ENCODE measurements at regions not wholly inside any gene's neighbourhood (a gene's known extent, or its start where the extent isn't known, plus 50 kb on each side); places are given as distances from the start of the nearest gene placed in this dataset.
A peak's percentile ranks its signal among the peaks of the same experiment; 100 is the strongest.

- Histone ChIP-seq H3K9me3 (ENCODE audit: control insufficient read depth, low read length) (no peaks in the 10 kb centered on the region), H3K27ac (ENCODE audit: low read depth, low read length) (no peak overlapping the region), H3K4me1 (ENCODE audit: control insufficient read depth, insufficient read depth, low read length) (no peaks in the 10 kb centered on the region), H3K4me3 (ENCODE audit: low read length) (no peak overlapping the region), H3K27me3 (ENCODE audit: control insufficient read depth, insufficient read depth, low read length, poor library complexity, severe bottlenecking) (no peaks in the 10 kb centered on the region), H3K9ac (ENCODE audit: extremely low read depth, low read length, poor library complexity, severe bottlenecking) (no peak overlapping the region), H3K36me3 (ENCODE audit: control insufficient read depth, insufficient read depth, low read length) (no peaks in the 10 kb centered on the region)
- Mint-ChIP-seq H3K27me3 (ENCODE audit: insufficient read depth) (no peaks in the 10 kb centered on the region), H3K9me3 (peaks cover 5% of the 10 kb centered on the region), H3K36me3 (ENCODE audit: low read depth) (no peaks in the 10 kb centered on the region), H3K4me3 (no peak overlapping the region), H3K4me1 (peaks cover 9% of the 10 kb centered on the region), H3K27ac (no peak overlapping the region)
- DNase-seq: no peak
- 93% methylated on average over 2 of the region's 2 CpGs; no CpG with 5 or more reads in 1 of the 2 experiments for WGBS, 2 experiments (ENCODE audit: insufficient coverage in 1 of 2, insufficient read length in 1 of 2)
- TF ChIP-seq CTCF (conservative IDR thresholded peaks at IDR 0.05): no peak
Measured at GRCh38 chr3:68467465-68467864, 464.9 kb downstream of the TAFA4 start.

DNA sequence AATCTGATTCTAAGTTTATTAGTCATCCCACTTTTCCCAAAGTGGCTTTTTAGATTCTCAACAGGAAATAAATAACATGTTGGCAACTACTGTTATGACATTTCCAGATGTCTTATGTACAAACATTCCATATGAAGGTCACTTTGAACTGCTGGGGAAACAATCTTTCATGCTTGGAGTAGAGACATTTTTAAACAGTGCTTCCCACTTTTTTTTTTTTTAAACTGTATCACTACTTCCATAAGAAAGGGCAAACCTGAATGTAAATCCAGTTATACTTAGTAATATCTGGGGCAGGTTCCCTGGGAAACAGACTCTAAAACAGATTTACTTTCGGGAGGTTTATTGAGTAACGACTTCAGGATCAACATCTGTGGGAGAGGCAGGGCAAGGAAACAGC lies 473.8 kb downstream of the TAFA4 start:
- Mint-ChIP-seq H3K9me3 (peaks cover 3% of the 10 kb centered on the region), H3K4me1 (peaks cover 3% of the 10 kb centered on the region), H3K36me3 (ENCODE audit: low read depth) (no peaks in the 10 kb centered on the region), H3K27me3 (ENCODE audit: insufficient read depth) (peaks cover 10% of the 10 kb centered on the region), H3K4me3 (no peak overlapping the region), H3K27ac (no peak overlapping the region)
- Histone ChIP-seq H3K36me3 (ENCODE audit: control insufficient read depth, insufficient read depth, low read length) (no peaks in the 10 kb centered on the region), H3K4me3 (ENCODE audit: low read length) (no peak overlapping the region), H3K27me3 (ENCODE audit: control insufficient read depth, insufficient read depth, low read length, poor library complexity, severe bottlenecking) (peaks cover 34% of the 10 kb centered on the region), H3K4me1 (ENCODE audit: control insufficient read depth, insufficient read depth, low read length) (no peaks in the 10 kb centered on the region), H3K9me3 (ENCODE audit: control insufficient read depth, low read length) (no peaks in the 10 kb centered on the region), H3K27ac (ENCODE audit: low read depth, low read length) (no peak overlapping the region), H3K9ac (ENCODE audit: extremely low read depth, low read length, poor library complexity, severe bottlenecking) (no peak overlapping the region)
- DNase-seq: no peak
- 87 to 95% methylated on average over 2 of the region's 2 CpGs for WGBS, 2 experiments (ENCODE audit: insufficient coverage in 1 of 2, insufficient read length in 1 of 2)
- TF ChIP-seq CTCF (conservative IDR thresholded peaks at IDR 0.05): no peak

DNA sequence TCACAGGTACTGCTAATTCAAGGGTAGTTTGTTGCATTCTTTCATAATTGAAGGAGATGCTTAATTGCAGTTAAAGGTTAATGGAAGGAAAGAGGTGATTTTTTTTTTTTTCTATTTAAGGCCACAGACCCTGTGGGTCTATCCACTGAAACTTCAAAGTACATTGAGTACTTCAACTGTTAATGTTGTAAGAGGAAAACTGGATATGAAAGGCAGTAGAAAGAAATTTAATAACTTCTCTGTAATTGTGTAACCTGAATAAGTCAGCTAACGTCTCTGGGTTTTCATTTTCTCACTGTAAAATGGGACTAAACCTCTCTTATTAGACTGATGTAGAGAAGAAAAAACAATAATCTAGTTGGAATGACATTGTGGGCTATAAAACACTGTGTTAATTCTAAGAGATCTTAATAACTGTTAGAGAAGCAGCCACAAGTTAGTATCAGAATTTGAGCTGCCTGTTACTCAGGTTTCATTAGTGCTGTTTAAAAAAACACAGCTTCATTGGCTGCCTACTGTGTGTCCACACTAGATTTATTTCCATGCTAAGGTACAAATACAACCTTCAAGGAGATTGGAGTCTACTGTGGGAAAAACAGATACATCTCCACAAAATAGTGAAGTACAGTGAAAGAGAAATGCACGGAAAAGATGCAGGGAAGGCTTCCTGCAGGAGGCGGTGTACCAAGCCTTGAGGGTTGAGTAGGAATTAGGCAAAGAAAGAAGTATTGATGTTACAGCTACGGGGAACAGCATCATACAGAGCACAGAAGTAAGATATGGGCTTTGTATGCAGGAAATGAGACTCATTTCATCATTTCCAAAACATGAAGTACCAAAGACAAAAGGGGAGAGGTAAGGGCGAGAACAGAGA lies 483.6 kb downstream of the TAFA4 start:
- H3K27ac Mint-ChIP-seq: no peak overlapping the region
- no peaks in the 10 kb centered on the region for H3K9me3 ChIP-seq (ENCODE audit: control insufficient read depth, low read length)
- no peaks in the 10 kb centered on the region for H3K27me3 Mint-ChIP-seq (ENCODE audit: insufficient read depth)
- H3K9ac ChIP-seq (ENCODE audit: extremely low read depth, low read length, poor library complexity, severe bottlenecking): no peak overlapping the region
- no peaks in the 10 kb centered on the region for H3K36me3 ChIP-seq (ENCODE audit: control insufficient read depth, insufficient read depth, low read length)
- no peaks in the 10 kb centered on the region for H3K36me3 Mint-ChIP-seq (ENCODE audit: low read depth)
- peak; percentile 34 for TF ChIP-seq CTCF (conservative IDR thresholded peaks at IDR 0.05)
- no peak overlapping the region for H3K4me3 ChIP-seq (ENCODE audit: low read length)
- no peaks in the 10 kb centered on the region for H3K4me1 ChIP-seq (ENCODE audit: control insufficient read depth, insufficient read depth, low read length)
- 88 to 95% methylated on average over 3 to 5 of the region's 5 CpGs for WGBS, 2 experiments (ENCODE audit: insufficient coverage in 1 of 2, insufficient read length in 1 of 2)
- H3K27ac ChIP-seq (ENCODE audit: low read depth, low read length): no peak overlapping the region
- H3K4me1 Mint-ChIP-seq: no peaks in the 10 kb centered on the region
- H3K27me3 ChIP-seq (ENCODE audit: control insufficient read depth, insufficient read depth, low read length, poor library complexity, severe bottlenecking): no peaks in the 10 kb centered on the region
- no peaks in the 10 kb centered on the region for H3K9me3 Mint-ChIP-seq
- DNase-seq: peak; percentile 45
- no peak overlapping the region for H3K4me3 Mint-ChIP-seq

All from endodermal cell (in vitro differentiated cells).